SK-N-SH treated with all-trans-retinoic acid at 6 μM for 48 hours (cell line): ENCODE measurements at regions not wholly inside any gene's neighbourhood (a gene's known extent, or its start where the extent isn't known, plus 50 kb on each side); places are given as distances from the start of the nearest gene placed in this dataset.

Experiments
- BACH2 ChIP-seq: fragments of 250-450 bp; sonication (Bioruptor Pico); IDR thresholded peaks from 2 replicates; pipeline ENCODE4 v1.9.0; 2021; ENCODE audit warnings: mild to moderate bottlenecking, borderline replicate concordance
- CREB5 ChIP-seq: fragments of 250-450 bp; sonication (Bioruptor Pico); IDR thresholded peaks from 2 replicates; pipeline ENCODE4 v1.5.1; 2020; ENCODE audit warnings: low read depth, mild to moderate bottlenecking, moderate library complexity
- ESRRG ChIP-seq: fragments of 250-450 bp; sonication (Bioruptor Pico); IDR thresholded peaks from 2 replicates; pipeline ENCODE4 v1.6.1; 2021; ENCODE audit warnings: mild to moderate bottlenecking
- RARB ChIP-seq: fragments of 250-450 bp; sonication (Bioruptor Pico); IDR thresholded peaks from 2 replicates; pipeline ENCODE4 v1.8.0; 2021; ENCODE audit warnings: mild to moderate bottlenecking, moderate library complexity
- SNAI2 ChIP-seq: fragments of 250-450 bp; sonication (Bioruptor Pico); IDR thresholded peaks from 2 replicates; pipeline ENCODE4 v1.5.0; 2020; ENCODE audit warnings: mild to moderate bottlenecking, moderate library complexity
- TOX ChIP-seq: fragments of 250-450 bp; sonication (Bioruptor Pico); IDR thresholded peaks from 2 replicates; pipeline ENCODE4 v1.8.0; 2021; ENCODE audit warnings: mild to moderate bottlenecking, moderate library complexity, borderline replicate concordance
- ZFP30 ChIP-seq: fragments of 450-650 bp; formaldehyde crosslinking; IDR thresholded peaks from 2 replicates; pipeline ENCODE4 v1.5.0; 2022; ENCODE audit warnings: mild to moderate bottlenecking, moderate library complexity
- ZNF565 ChIP-seq: fragments of 450-650 bp; formaldehyde crosslinking; conservative IDR thresholded peaks from 2 replicates; pipeline ENCODE4 v1.5.0; 2020; ENCODE audit warnings: low read depth, mild to moderate bottlenecking, moderate library complexity

DNA sequence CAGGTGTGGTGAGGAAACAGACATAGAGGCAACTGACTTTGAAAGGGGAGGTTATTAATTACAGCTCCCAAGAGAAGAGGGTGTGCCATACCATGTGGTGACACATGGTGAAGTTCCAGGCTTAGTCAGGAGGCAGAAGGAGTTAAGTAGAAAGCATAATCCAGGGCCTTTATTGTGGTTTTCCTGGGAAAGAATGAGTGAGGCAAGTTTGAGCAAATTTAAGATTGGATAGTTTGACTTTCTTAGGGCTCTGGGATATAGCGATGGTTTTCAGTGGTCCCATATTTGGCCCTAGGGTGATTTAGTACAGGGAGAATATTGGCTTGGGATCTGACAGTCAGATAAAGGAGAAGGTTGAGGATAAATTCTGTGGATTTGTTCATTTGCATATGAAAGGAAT lies 495.9 kb upstream of the FSTL5 start:
- TF ChIP-seq TOX (no peak), ESRRG (no peak), RARB (CRISPR knock-in tag) (no peak), BACH2 (CRISPR knock-in tag) (no peak), SNAI2 (no peak), CREB5 (CRISPR knock-in tag) (no peak), ZFP30 (no peak), ZNF565 (CRISPR knock-in tag) (no peak)
